Esophagus muscularis mucosa (tissue), 4 donors: ENCODE measurements at regions not wholly inside any gene's neighbourhood (a gene's known extent, or its start where the extent isn't known, plus 50 kb on each side); places are given as distances from the start of the nearest gene placed in this dataset.

Experiments used
- DNase-seq: peaks from one replicate; pipeline ENCODE4 v3.0.0-alpha.2; 2017; ENCODE audit errors: extremely low spot score
- H3K27ac ChIP-seq, 4 donors: fragments of 200-600 bp; sonication (generic); replicated peaks in 1 of 4; 1 replicate in 3 of 4; 2 replicates in 1 of 4; pipeline ENCODE4 v1.5.1; 2016 to 2019; ENCODE audit warnings: mild to moderate bottlenecking in 1 of 4
- H3K27me3 ChIP-seq, 4 donors: fragments of 200-600 bp; sonication (generic); one replicate each; pipeline versions ENCODE4 v1.5.1 to v1.6.0; 2016 to 2019
- H3K36me3 ChIP-seq, 4 donors: fragments of 200-600 bp; sonication (generic); one replicate each; pipeline ENCODE4 v1.5.1; 2016 to 2019
- H3K4me1 ChIP-seq, 4 donors: fragments of 200-600 bp; sonication (generic); one replicate each; pipeline ENCODE4 v1.5.1; 2016 to 2019
- H3K4me3 ChIP-seq, 4 donors: fragments of 200-600 bp; sonication (generic); 1 replicate in 2 of 4; 2 replicates in 2 of 4; pipeline ENCODE4 v1.5.1; 2016 to 2019; ENCODE audit warnings: mild to moderate bottlenecking in 4 of 4, moderate library complexity in 1 of 4
- H3K9me3 ChIP-seq, 4 donors: fragments of 200-600 bp; sonication (generic); 1 replicate in 3 of 4; 2 replicates in 1 of 4; pipeline ENCODE4 v1.5.1; 2016 to 2019
- EP300 ChIP-seq: sonication (generic); formaldehyde crosslinking; IDR thresholded peaks from one replicate; pipeline ENCODE4 v1.6.1; 2017; ENCODE audit warnings: antibody characterized with exemption
- POLR2A ChIP-seq: fragments of 450-650 bp; IDR thresholded peaks from one replicate; pipeline ENCODE4 v1.6.1; 2017; ENCODE audit warnings: antibody characterized with exemption, moderate library complexity, mild to moderate bottlenecking, low read depth
- POLR2AphosphoS5 ChIP-seq, 2 donors: sonication (generic); formaldehyde crosslinking; IDR thresholded peaks; one replicate each; pipeline ENCODE4 v1.6.1; 2017; ENCODE audit warnings: antibody characterized with exemption in 2 of 2
- WGBS: methylation state at CpG from one replicate; pipeline ENCODE4 v1.1.5; 2018; 5-methylcytosine and 5-hydroxymethylcytosine counted together
- intact Hi-C: fragments of 100-400 bp; cut with DNase I; formaldehyde crosslinking; loops from one replicate; pipeline ENCODE4 v1.15.1; 2023
- TF ChIP-seq, protein P1 (sequence below), 3 experiments: fragments of 200-600 bp in 2 of 3; fragments of 450-650 bp in 1 of 3; sonication (generic) in 2 of 3; IDR thresholded peaks; one replicate each; pipeline ENCODE4 v1.5.1; 2017 to 2019; ENCODE audit warnings: antibody characterized with exemption in 3 of 3, mild to moderate bottlenecking in 2 of 3, moderate library complexity in 1 of 3

DNA sequence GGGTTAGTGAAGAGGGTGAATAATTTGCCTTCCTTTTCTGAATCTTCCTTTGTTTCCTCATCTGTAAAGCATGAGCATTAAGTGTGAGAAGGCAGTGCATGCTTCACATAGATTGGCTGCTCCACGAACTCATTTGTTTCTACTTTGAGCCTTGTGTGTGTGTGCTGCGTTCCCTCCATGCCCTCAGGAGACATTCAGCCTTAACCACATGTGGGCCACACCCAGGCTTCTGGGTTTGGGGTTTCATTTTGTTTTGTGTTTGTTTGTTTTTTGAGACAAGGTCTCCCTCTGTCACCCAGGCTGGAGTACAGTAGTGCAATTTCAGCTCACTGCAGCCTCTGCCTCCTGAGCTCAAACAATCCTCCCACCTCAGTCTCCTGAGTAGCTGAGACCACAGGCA, 843.3 kb downstream of the GALR1 start:
- H3K36me3 ChIP-seq: no peaks in the 10 kb centered on the region
- intact Hi-C loops: no loop called here
- no peak overlapping the region for H3K27ac ChIP-seq
- no peaks in the 10 kb centered on the region for H3K9me3 ChIP-seq
- peaks cover 0 to 6% (median 0%) of the 10 kb centered on the region in 4 donors for H3K27me3 ChIP-seq
- H3K4me1 ChIP-seq: no peaks in the 10 kb centered on the region
- TF ChIP-seq EP300 (no peak), POLR2AphosphoS5 (IDR thresholded peaks at IDR 0.05) (no peak), POLR2A (no peak)
- TF ChIP-seq, protein P1, sequence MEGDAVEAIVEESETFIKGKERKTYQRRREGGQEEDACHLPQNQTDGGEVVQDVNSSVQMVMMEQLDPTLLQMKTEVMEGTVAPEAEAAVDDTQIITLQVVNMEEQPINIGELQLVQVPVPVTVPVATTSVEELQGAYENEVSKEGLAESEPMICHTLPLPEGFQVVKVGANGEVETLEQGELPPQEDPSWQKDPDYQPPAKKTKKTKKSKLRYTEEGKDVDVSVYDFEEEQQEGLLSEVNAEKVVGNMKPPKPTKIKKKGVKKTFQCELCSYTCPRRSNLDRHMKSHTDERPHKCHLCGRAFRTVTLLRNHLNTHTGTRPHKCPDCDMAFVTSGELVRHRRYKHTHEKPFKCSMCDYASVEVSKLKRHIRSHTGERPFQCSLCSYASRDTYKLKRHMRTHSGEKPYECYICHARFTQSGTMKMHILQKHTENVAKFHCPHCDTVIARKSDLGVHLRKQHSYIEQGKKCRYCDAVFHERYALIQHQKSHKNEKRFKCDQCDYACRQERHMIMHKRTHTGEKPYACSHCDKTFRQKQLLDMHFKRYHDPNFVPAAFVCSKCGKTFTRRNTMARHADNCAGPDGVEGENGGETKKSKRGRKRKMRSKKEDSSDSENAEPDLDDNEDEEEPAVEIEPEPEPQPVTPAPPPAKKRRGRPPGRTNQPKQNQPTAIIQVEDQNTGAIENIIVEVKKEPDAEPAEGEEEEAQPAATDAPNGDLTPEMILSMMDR (IDR thresholded peaks at IDR 0.05): no peak
- no peak overlapping the region for H3K4me3 ChIP-seq
- peak; percentile 82 for DNase-seq
- 72% methylated on average over 2 of the region's 2 CpGs for WGBS

- no peak overlapping the region for H3K4me3 ChIP-seq
- no peak overlapping the region for H3K27ac ChIP-seq
- no peaks in the 10 kb centered on the region for H3K36me3 ChIP-seq
- H3K9me3 ChIP-seq: no peaks in the 10 kb centered on the region
- intact Hi-C loops: no loop called here
- WGBS: 69% methylated on average over 15 of the region's 15 CpGs
- no peaks in the 10 kb centered on the region for H3K27me3 ChIP-seq
- H3K4me1 ChIP-seq: no peaks in the 10 kb centered on the region
- no peak for TF ChIP-seq EP300
- no peak for TF ChIP-seq POLR2A
- no peak for TF ChIP-seq POLR2AphosphoS5 (IDR thresholded peaks at IDR 0.05)
- TF ChIP-seq, protein P1 (IDR thresholded peaks at IDR 0.05): no peak
- DNase-seq: peak; percentile 84
Measured at GRCh38 chr18:78099979-78100588, 850.4 kb downstream of the GALR1 start.

DNA sequence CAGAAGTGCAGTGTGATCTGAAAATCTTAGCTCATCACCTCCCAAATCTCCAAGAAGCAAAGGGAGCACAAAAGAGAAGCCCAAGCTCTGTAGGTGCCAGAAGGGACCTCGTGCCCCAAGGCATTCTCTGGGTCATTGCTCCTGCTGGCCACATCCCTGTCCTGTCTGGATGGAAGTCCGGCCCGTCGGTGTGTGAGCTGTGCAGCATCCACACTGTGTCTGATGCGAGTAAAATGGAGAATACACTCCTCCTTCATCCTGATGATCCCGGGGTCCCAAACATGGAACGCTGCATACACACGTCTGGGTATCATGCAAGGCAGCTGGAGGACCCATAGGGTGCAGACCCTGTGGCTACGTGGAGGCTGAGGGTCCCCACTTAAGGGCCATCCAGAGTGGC, 851.4 kb downstream of the GALR1 start:
- intact Hi-C loops: no loop called here
- H3K36me3 ChIP-seq: no peaks in the 10 kb centered on the region
- 86% methylated on average over 5 of the region's 9 CpGs for WGBS
- H3K9me3 ChIP-seq: no peaks in the 10 kb centered on the region
- H3K4me1 ChIP-seq: no peaks in the 10 kb centered on the region
- peak; percentile 91 for DNase-seq
- H3K4me3 ChIP-seq: no peak overlapping the region
- no peaks in the 10 kb centered on the region for H3K27me3 ChIP-seq
- no peak overlapping the region for H3K27ac ChIP-seq
- TF ChIP-seq EP300 (no peak), POLR2AphosphoS5 (IDR thresholded peaks at IDR 0.05) (no peak), POLR2A (no peak)
- TF ChIP-seq, protein P1 (IDR thresholded peaks at IDR 0.05): no peak

- Histone ChIP-seq H3K27ac (no peak overlapping the region), H3K4me3 (no peak overlapping the region), H3K4me1 (no peaks in the 10 kb centered on the region), H3K27me3 (no peaks in the 10 kb centered on the region), H3K36me3 (no peaks in the 10 kb centered on the region), H3K9me3 (no peaks in the 10 kb centered on the region)
- 87% methylated on average over 8 of the region's 8 CpGs for WGBS
- intact Hi-C loops: no loop called here
- DNase-seq: peak; percentile 89
- TF ChIP-seq POLR2AphosphoS5 (IDR thresholded peaks at IDR 0.05) (no peak), POLR2A (no peak), EP300 (no peak)
- TF ChIP-seq, protein P1 (IDR thresholded peaks at IDR 0.05): no peak
Measured at GRCh38 chr18:78102135-78102534, 852.5 kb downstream of the GALR1 start.

DNA sequence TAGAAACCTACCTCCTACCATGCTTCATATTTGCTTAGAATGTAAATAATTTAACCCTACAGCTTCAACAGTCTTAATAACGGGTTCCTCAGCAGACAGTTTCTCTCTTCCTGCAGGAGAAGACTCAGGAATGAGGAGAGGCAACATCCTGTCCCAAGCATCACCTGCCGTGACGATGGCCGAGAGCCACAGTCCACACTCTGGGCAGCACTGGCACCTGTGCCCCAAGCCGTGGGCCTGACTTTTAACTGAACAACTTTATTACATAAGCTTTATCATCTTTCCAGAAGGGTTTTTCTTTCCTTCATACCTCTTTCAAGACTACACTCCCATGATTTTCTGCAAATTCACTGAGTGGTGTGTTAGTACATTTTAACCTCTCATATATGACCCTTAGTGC, 856.0 kb downstream of the GALR1 start:
- intact Hi-C loops: no loop called here
- Histone ChIP-seq H3K4me3 (no peak overlapping the region), H3K4me1 (no peaks in the 10 kb centered on the region), H3K9me3 (no peaks in the 10 kb centered on the region), H3K27me3 (no peaks in the 10 kb centered on the region), H3K27ac (no peak overlapping the region), H3K36me3 (no peaks in the 10 kb centered on the region)
- WGBS: 92% methylated on average over 5 of the region's 5 CpGs
- no peak for TF ChIP-seq EP300
- no peak for TF ChIP-seq POLR2A
- TF ChIP-seq, protein P1 (IDR thresholded peaks at IDR 0.05): no peak
- TF ChIP-seq POLR2AphosphoS5 (IDR thresholded peaks at IDR 0.05): no peak
- no peak for DNase-seq
